ENCODE measurements at regions not wholly inside any gene's neighbourhood (a gene's known extent, or its start where the extent isn't known, plus 50 kb on each side); places are given as distances from the start of the nearest gene placed in this dataset.

GRCh38 chr1:209130886-209131285, 452.6 kb upstream of the CAMK1G start:
- ChIA-PET POLR2A (interaction anchor here (0.6 kb wide), 1 partner anchor 17 kb away, joined by 5 read pairs; no protein-coding TSS in a partner anchor), CTCF (no interaction called here)
- no peaks in the 10 kb centered on the region for H3K4me1 ChIP-seq (ENCODE audit: control insufficient read depth, insufficient read depth, low read length)
- no peaks in the 10 kb centered on the region for H3K9me3 ChIP-seq (ENCODE audit: control insufficient read depth, insufficient read depth, low read depth, low read length)
- no peak overlapping the region for H3K27ac ChIP-seq (ENCODE audit: extremely low read depth, low read depth, low read length)
- H3K4me3 ChIP-seq (ENCODE audit: low read depth, low read length) = no peak overlapping the region
- TF ChIP-seq SP7 (tag by site-specific recombination; IDR thresholded peaks at IDR 0.05) = no peak
- TF ChIP-seq OVOL3 (tag by site-specific recombination; IDR thresholded peaks at IDR 0.05) = no peak
- no peak for TF ChIP-seq ZBTB44 (tag by site-specific recombination; IDR thresholded peaks at IDR 0.05)
- no peak for TF ChIP-seq ZNF843 (tag by site-specific recombination; IDR thresholded peaks at IDR 0.05)
- TF ChIP-seq ZNF629 (tag by site-specific recombination; IDR thresholded peaks at IDR 0.05) = no peak
- TF ChIP-seq EGR2 (tag by site-specific recombination; IDR thresholded peaks at IDR 0.05; ENCODE audit: low read depth) = no peak
- TF ChIP-seq ZNF776 (tag by site-specific recombination; IDR thresholded peaks at IDR 0.05; ENCODE audit: borderline replicate concordance) = no peak
- no peak for TF ChIP-seq ZNF677 (tag by site-specific recombination; IDR thresholded peaks at IDR 0.05)
- no peak for TF ChIP-seq ZNF155 (tag by site-specific recombination; IDR thresholded peaks at IDR 0.05)
- TF ChIP-seq ZNF148 (tag by site-specific recombination; IDR thresholded peaks at IDR 0.05; ENCODE audit: borderline replicate concordance) = no peak
- no peak for TF ChIP-seq MZF1 (tag by site-specific recombination; IDR thresholded peaks at IDR 0.05; ENCODE audit: borderline replicate concordance)
- no peak for TF ChIP-seq ZNF558 (tag by site-specific recombination; IDR thresholded peaks at IDR 0.05)
- TF ChIP-seq ZNF391 (tag by site-specific recombination; IDR thresholded peaks at IDR 0.05; ENCODE audit: borderline replicate concordance, low read depth) = no peak
- no peaks in the 10 kb centered on the region for H3K36me3 ChIP-seq (ENCODE audit: control insufficient read depth in 2 of 2, insufficient read depth in 1 of 2, low read length in 2 of 2)

GRCh38 chr1:209132736-209133467, 450.6 kb upstream of the CAMK1G start:
- ChIA-PET CTCF (no interaction called here), POLR2A (no interaction called here)
- no peak overlapping the region for H3K27ac ChIP-seq (ENCODE audit: extremely low read depth, low read depth, low read length)
- H3K36me3 ChIP-seq (ENCODE audit: control insufficient read depth in 2 of 2, insufficient read depth in 1 of 2, low read length in 2 of 2) = no peaks in the 10 kb centered on the region
- TF ChIP-seq BCL11B (tag by site-specific recombination; IDR thresholded peaks at IDR 0.05; ENCODE audit: low read depth) = no peak
- TF ChIP-seq ZNF549 (tag by site-specific recombination; IDR thresholded peaks at IDR 0.05) = no peak
- no peaks in the 10 kb centered on the region for H3K9me3 ChIP-seq (ENCODE audit: control insufficient read depth, insufficient read depth, low read depth, low read length)
- H3K4me1 ChIP-seq (ENCODE audit: control insufficient read depth, insufficient read depth, low read length) = no peaks in the 10 kb centered on the region
- no peak overlapping the region for H3K4me3 ChIP-seq (ENCODE audit: low read depth, low read length)

- H3K27ac ChIP-seq (ENCODE audit: extremely low read depth, low read depth, low read length) = no peak overlapping the region
- ChIA-PET POLR2A (no interaction called here), CTCF (no interaction called here)
- H3K4me1 ChIP-seq (ENCODE audit: control insufficient read depth, insufficient read depth, low read length) = no peaks in the 10 kb centered on the region
- TF ChIP-seq BCL11B (tag by site-specific recombination; IDR thresholded peaks at IDR 0.05; ENCODE audit: low read depth) (no peak), ZNF175 (tag by site-specific recombination; IDR thresholded peaks at IDR 0.05) (no peak), GLI2 (tag by site-specific recombination; IDR thresholded peaks at IDR 0.05; ENCODE audit: borderline replicate concordance, low read depth) (no peak), TCF7L2 (IDR thresholded peaks at IDR 0.05; ENCODE audit: borderline replicate concordance, low read depth, low read length) (no peak)
- H3K36me3 ChIP-seq (ENCODE audit: control insufficient read depth in 2 of 2, insufficient read depth in 1 of 2, low read length in 2 of 2) = no peaks in the 10 kb centered on the region
- H3K9me3 ChIP-seq (ENCODE audit: control insufficient read depth, insufficient read depth, low read depth, low read length) = no peaks in the 10 kb centered on the region
- H3K4me3 ChIP-seq (ENCODE audit: low read depth, low read length) = no peak overlapping the region
These were observed 449.5 kb upstream of the CAMK1G start for GRCh38 chr1:209134001-209134400.
